ENCODE measurements at regions not wholly inside any gene's neighbourhood (a gene's known extent, or its start where the extent isn't known, plus 50 kb on each side); places are given as distances from the start of the nearest gene placed in this dataset.
"Not testable (repeated sequence)": the region's sequence is repeated elsewhere in the genome, so short reads cannot be mapped to it uniquely, and the experiment has no call there.

DNA sequence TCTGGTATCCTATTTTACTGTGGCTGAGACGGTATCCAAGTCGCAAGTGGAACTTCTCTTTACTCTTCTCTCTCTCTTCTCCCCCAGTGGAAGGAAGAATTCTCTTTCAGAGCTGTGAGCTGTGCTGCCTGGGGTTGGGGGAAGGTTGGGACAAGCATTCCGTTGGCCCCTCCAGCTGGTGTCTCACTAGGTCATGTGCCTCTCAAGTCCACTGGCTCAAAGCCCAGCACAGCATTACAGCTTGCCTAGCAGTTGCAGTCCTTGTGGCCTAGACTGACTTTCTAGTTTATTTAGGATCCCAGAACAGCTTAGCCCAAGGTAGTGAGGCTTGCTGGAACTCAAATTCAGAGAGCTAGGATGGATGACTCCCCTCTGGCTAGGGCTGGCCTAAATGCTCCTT is 76.1 kb upstream of the SPATA16 start:
- Mint-ChIP-seq H3K4me3 (no peak overlapping the region), H3K9me3 (peaks cover 12% of the 10 kb centered on the region), H3K27me3 (ENCODE audit: low read depth) (no peaks in the 10 kb centered on the region), H3K4me1 (peaks cover 17% of the 10 kb centered on the region), H3K36me3 (ENCODE audit: low read depth) (no peaks in the 10 kb centered on the region), H3K27ac (no peak overlapping the region)
- TF ChIP-seq, protein P1, sequence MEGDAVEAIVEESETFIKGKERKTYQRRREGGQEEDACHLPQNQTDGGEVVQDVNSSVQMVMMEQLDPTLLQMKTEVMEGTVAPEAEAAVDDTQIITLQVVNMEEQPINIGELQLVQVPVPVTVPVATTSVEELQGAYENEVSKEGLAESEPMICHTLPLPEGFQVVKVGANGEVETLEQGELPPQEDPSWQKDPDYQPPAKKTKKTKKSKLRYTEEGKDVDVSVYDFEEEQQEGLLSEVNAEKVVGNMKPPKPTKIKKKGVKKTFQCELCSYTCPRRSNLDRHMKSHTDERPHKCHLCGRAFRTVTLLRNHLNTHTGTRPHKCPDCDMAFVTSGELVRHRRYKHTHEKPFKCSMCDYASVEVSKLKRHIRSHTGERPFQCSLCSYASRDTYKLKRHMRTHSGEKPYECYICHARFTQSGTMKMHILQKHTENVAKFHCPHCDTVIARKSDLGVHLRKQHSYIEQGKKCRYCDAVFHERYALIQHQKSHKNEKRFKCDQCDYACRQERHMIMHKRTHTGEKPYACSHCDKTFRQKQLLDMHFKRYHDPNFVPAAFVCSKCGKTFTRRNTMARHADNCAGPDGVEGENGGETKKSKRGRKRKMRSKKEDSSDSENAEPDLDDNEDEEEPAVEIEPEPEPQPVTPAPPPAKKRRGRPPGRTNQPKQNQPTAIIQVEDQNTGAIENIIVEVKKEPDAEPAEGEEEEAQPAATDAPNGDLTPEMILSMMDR (IDR thresholded peaks at IDR 0.05; ENCODE audit: unreplicated experiment in 3 of 3) = no peak

DNA sequence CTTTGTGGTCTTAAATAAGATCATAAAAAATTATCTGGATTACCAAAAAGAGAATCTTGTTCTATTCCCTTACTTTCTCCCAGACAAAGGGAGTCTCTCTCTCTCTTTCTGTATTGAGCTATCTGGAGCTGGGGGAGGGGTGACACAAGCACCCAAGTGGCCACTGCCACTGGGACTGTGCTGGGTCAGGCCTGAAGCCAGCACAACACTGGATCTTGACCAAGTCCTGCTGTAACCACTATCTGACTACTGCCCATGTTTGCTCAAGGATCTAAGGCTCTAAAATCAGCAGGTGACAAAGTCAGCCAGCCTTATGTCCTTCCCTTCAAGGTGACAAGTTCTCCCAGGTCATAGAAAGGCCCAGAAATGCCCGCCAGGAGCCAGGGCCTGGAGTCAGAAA is 75.0 kb upstream of the SPATA16 start:
- no peak overlapping the region for H3K4me3 Mint-ChIP-seq
- H3K27ac Mint-ChIP-seq = no peak overlapping the region
- H3K27me3 Mint-ChIP-seq (ENCODE audit: low read depth) = no peaks in the 10 kb centered on the region
- H3K36me3 Mint-ChIP-seq (ENCODE audit: low read depth) = no peaks in the 10 kb centered on the region
- TF ChIP-seq, protein P1 (IDR thresholded peaks at IDR 0.05; ENCODE audit: unreplicated experiment in 3 of 3) = no peak
- H3K9me3 Mint-ChIP-seq = peaks cover 11% of the 10 kb centered on the region
- H3K4me1 Mint-ChIP-seq = peaks cover 17% of the 10 kb centered on the region

DNA sequence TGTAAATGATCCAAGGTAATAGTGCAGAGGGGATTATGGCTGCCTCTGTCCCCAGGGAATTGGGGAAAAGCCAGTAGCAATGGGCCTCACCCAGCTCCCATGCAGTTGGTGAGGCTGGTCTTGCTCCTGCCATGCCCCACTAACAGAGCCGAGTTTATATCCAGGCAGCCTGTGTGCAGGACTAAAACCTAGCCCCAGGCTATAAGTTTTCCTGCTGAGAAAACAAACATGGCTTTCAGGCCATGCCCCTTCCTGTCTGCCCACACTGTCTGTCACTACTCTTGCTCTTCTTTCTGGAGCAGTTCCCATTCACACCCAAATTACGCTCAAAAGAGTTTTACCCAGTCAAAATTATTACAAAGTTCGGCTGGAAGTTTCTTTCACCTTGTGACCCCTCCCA is 73.5 kb upstream of the SPATA16 start:
- no peaks in the 10 kb centered on the region for H3K36me3 Mint-ChIP-seq (ENCODE audit: low read depth)
- H3K4me1 Mint-ChIP-seq = peaks cover 15% of the 10 kb centered on the region
- H3K4me3 Mint-ChIP-seq = no peak overlapping the region
- H3K27me3 Mint-ChIP-seq (ENCODE audit: low read depth) = no peaks in the 10 kb centered on the region
- H3K9me3 Mint-ChIP-seq = no peaks in the 10 kb centered on the region
- H3K27ac Mint-ChIP-seq = no peak overlapping the region
- TF ChIP-seq, protein P1 (IDR thresholded peaks at IDR 0.05; ENCODE audit: unreplicated experiment in 3 of 3) = no peak

DNA sequence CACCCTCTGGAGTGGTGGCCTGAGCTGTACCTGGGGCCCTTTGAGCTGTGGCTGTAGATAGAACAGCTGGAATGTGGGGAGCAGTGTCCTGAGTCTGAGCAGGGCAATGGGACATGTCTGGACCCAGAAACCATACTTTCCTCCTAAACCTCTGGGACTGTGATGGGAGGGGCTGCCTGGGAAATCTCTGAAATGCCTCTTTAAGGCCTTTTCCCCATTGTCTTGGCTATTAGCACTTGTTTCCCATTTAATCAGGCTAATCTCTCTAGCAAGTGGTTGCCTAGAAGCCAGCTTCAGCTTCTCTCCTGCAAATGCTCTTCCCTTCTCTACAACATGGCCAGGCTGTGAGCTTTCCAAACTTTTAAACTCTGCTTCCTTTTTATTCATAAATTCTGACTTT is 58.5 kb upstream of the SPATA16 start:
- Mint-ChIP-seq H3K27ac (no peak overlapping the region), H3K27me3 (ENCODE audit: low read depth) (peaks cover 4% of the 10 kb centered on the region), H3K4me3 (no peak overlapping the region), H3K36me3 (ENCODE audit: low read depth) (no peaks in the 10 kb centered on the region), H3K4me1 (no peaks in the 10 kb centered on the region), H3K9me3 (peaks cover 10% of the 10 kb centered on the region)
- TF ChIP-seq, protein P1 (IDR thresholded peaks at IDR 0.05; ENCODE audit: unreplicated experiment in 3 of 3) = no peak

DNA sequence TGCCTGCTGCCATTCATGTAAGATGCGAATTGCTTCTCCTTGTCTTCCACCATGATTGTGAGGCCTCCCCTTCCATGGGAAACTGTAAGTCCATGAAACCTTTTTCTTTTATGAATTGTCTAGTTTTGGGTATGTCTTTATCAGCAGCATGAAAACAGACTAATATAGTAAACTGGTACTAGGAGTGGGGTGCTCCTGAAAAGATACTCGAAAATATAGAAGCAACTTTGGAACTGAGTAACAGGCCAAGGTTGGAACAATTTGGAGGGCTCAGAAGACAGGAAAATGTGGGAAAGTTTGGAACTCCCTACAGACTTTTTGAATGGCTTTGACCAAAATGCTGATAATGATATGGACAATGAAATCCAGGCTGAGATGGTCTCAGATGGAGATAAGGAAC is 53.8 kb upstream of the SPATA16 start:
- H3K27me3 Mint-ChIP-seq (ENCODE audit: low read depth); H3K27ac Mint-ChIP-seq; H3K36me3 Mint-ChIP-seq (ENCODE audit: low read depth); H3K4me3 Mint-ChIP-seq; H3K4me1 Mint-ChIP-seq; H3K9me3 Mint-ChIP-seq: not testable (repeated sequence)

DNA sequence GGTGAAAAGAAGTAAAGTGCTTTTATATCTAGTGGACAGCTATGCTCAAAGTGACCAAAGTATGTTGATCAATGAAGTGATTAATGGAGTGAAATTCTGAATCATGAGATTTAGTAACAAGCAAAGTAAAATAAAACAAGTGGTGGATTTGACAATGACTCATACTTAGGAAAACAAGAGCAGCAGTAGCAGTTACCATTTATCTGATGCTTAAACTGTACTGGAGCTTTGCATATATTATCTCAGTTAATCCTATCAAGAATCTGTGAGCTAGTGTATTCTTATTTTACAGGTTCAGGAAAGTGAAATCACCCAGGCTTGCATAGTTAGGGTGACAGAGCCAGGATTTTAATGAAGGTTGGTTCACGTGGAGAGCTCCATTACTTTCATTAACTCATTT is 50.6 kb upstream of the SPATA16 start:
- Mint-ChIP-seq H3K9me3 (peaks cover 9% of the 10 kb centered on the region), H3K4me3 (no peak overlapping the region), H3K4me1 (no peaks in the 10 kb centered on the region), H3K36me3 (ENCODE audit: low read depth) (peaks cover 3% of the 10 kb centered on the region), H3K27me3 (ENCODE audit: low read depth) (no peaks in the 10 kb centered on the region), H3K27ac (no peak overlapping the region)
- TF ChIP-seq, protein P1 (IDR thresholded peaks at IDR 0.05; ENCODE audit: unreplicated experiment in 3 of 3) = no peak
